GM23338 (cell line): ENCODE measurements at regions not wholly inside any gene's neighbourhood (a gene's known extent, or its start where the extent isn't known, plus 50 kb on each side); places are given as distances from the start of the nearest gene placed in this dataset.

ENCODE experiments used
- ATAC-seq: fragments of 200-7000 bp; cut with Tn5 transposase; 3 replicates; pipeline ENCODE4 v1.9.1; 2020
- DNase-seq: peaks from one replicate; pipeline ENCODE4 v3.0.0-alpha.2; 2015; ENCODE audit warnings: low spot score
- H2AFZ ChIP-seq: fragments of 200-600 bp; sonication (generic); 2 replicates; pipeline ENCODE4 v1.8.0; 2016; ENCODE audit warnings: antibody characterized with exemption, mild to moderate bottlenecking, moderate library complexity
- H3F3A ChIP-seq: fragments of 200-600 bp; sonication (generic); replicated peaks from 2 replicates; pipeline ENCODE4 v1.8.0; 2017; ENCODE audit warnings: antibody characterized with exemption, mixed run types, low read depth
- H3K27ac ChIP-seq: fragments of 200-600 bp; sonication (generic); 2 replicates; pipeline ENCODE4 v1.6.1; 2016; ENCODE audit warnings: low read depth
- H3K27me3 ChIP-seq: fragments of 200-600 bp; sonication (generic); 2 replicates; pipeline ENCODE4 v1.8.0; 2016; ENCODE audit warnings: mild to moderate bottlenecking, mixed run types, moderate library complexity; ENCODE audit not compliant: insufficient read depth
- H3K36me3 ChIP-seq: fragments of 200-600 bp; sonication (generic); 2 replicates; pipeline ENCODE4 v1.8.0; 2016; ENCODE audit warnings: mild to moderate bottlenecking; ENCODE audit not compliant: insufficient read depth
- H3K4me1 ChIP-seq: fragments of 200-600 bp; sonication (generic); 2 replicates; pipeline ENCODE4 v1.8.0; 2016; ENCODE audit warnings: mild to moderate bottlenecking, moderate library complexity; ENCODE audit not compliant: insufficient read depth
- H3K4me2 ChIP-seq: fragments of 200-600 bp; sonication (generic); 2 replicates; pipeline ENCODE4 v1.7.1; 2017; ENCODE audit warnings: mixed run types
- H3K4me3 ChIP-seq: fragments of 200-600 bp; sonication (generic); 2 replicates; pipeline ENCODE4 v1.6.1; 2016; ENCODE audit warnings: mixed run types
- H3K79me2 ChIP-seq: fragments of 200-600 bp; sonication (generic); replicated peaks from 2 replicates; pipeline ENCODE4 v1.8.0; 2017; ENCODE audit warnings: mild to moderate bottlenecking; ENCODE audit not compliant: insufficient read depth
- H3K9me2 ChIP-seq: fragments of 200-600 bp; sonication (generic); 2 replicates; pipeline ENCODE4 v1.8.0; 2017; ENCODE audit not compliant: insufficient read depth
- H4K20me1 ChIP-seq: fragments of 200-600 bp; sonication (generic); replicated peaks from 2 replicates; pipeline ENCODE4 v1.8.0; 2017; ENCODE audit warnings: mild to moderate bottlenecking; ENCODE audit not compliant: insufficient read depth
- H3K27ac Mint-ChIP-seq: 2 replicates; pipeline ENCODE4 v1.8.0; 2020; ENCODE audit warnings: inconsistent platforms, mild to moderate bottlenecking, moderate library complexity, mixed read lengths
- H3K27me3 Mint-ChIP-seq: 3 replicates; pipeline ENCODE4 v1.8.0; 2022; ENCODE audit warnings: low read depth, mild to moderate bottlenecking, moderate library complexity, mixed read lengths, inconsistent platforms; ENCODE audit not compliant: insufficient read depth, poor library complexity
- H3K36me3 Mint-ChIP-seq: 3 replicates; pipeline ENCODE4 v1.8.0; 2021; ENCODE audit warnings: low read depth, mild to moderate bottlenecking, inconsistent platforms, moderate library complexity, mixed read lengths
- H3K4me1 Mint-ChIP-seq: 3 replicates; pipeline ENCODE4 v1.8.0; 2020; ENCODE audit warnings: mild to moderate bottlenecking, inconsistent platforms, mixed read lengths
- H3K4me3 Mint-ChIP-seq: 3 replicates; pipeline ENCODE4 v1.8.0; 2021; ENCODE audit warnings: moderate library complexity, mild to moderate bottlenecking, inconsistent platforms, mixed read lengths
- H3K9me3 Mint-ChIP-seq: 3 replicates; pipeline ENCODE4 v1.8.0; 2020; ENCODE audit warnings: moderate library complexity, mild to moderate bottlenecking, inconsistent platforms, mixed read lengths
- CREB1 ChIP-seq: fragments of 250-450 bp; sonication (Bioruptor Pico); IDR thresholded peaks from 2 replicates; pipeline ENCODE4 v1.5.0; 2020; ENCODE audit warnings: low read depth, mild to moderate bottlenecking, moderate library complexity
- EZH2 ChIP-seq: fragments of 200-600 bp; sonication (generic); IDR thresholded peaks from one replicate; pipeline ENCODE4 v1.8.0; 2017; ENCODE audit warnings: antibody characterized with exemption, mild to moderate bottlenecking, low read depth; ENCODE audit not compliant: unreplicated experiment
- EZH2phosphoT487 ChIP-seq: fragments of 200-600 bp; sonication (generic); IDR thresholded peaks from one replicate; pipeline ENCODE4 v1.8.1; 2018; ENCODE audit warnings: antibody characterized with exemption; ENCODE audit not compliant: unreplicated experiment
- NANOG ChIP-seq: IDR thresholded peaks from 2 replicates; pipeline ENCODE4 v1.6.1; 2016; ENCODE audit warnings: antibody characterized with exemption, borderline replicate concordance
- POLR2AphosphoS5 ChIP-seq: IDR thresholded peaks from 2 replicates; pipeline ENCODE4 v1.6.1; 2016; ENCODE audit warnings: antibody characterized with exemption, low read depth
- STAT1 ChIP-seq: IDR thresholded peaks from one replicate; pipeline ENCODE4 v1.6.1; 2016; ENCODE audit warnings: antibody characterized with exemption; ENCODE audit not compliant: unreplicated experiment
- TF ChIP-seq, protein P1 (sequence below): IDR thresholded peaks from 2 replicates; pipeline ENCODE4 v1.6.1; 2016; ENCODE audit warnings: antibody characterized with exemption
- TF ChIP-seq, protein P2 (sequence below): IDR thresholded peaks from one replicate; pipeline ENCODE4 v1.6.1; 2018; ENCODE audit warnings: antibody characterized with exemption; ENCODE audit not compliant: unreplicated experiment
- TF ChIP-seq, protein P3 (sequence below), 2 experiments: fragments of 200-600 bp in 1 of 2; sonication (generic) in 1 of 2; conservative IDR thresholded peaks; 2 replicates each; pipeline versions ENCODE4 v1.5.1 to v1.6.1; 2016 to 2017; ENCODE audit warnings: antibody characterized with exemption in 2 of 2, low read depth in 2 of 2, mild to moderate bottlenecking in 2 of 2, moderate library complexity in 1 of 2

DNA sequence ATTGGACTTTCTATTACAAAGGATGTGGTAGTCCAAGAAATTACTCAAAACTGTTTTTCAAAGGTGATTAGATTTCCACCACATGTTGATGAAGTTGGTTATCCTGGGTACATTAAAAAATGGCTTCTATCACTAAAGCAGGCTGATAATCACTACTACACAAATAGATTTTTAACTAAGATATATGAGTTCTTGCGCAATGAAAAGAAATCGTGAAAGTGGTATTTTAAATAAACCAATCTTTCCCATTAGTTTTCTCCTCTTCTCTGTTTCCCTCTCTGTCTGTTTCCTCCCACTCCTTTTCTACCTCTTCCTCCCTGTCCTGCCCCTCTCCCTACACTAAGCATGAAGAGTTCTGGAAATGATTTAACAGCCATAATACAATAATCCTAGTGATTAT, 487.9 kb upstream of the CITED2 start (continued):
- no peak for TF ChIP-seq EZH2
- TF ChIP-seq, protein P1, sequence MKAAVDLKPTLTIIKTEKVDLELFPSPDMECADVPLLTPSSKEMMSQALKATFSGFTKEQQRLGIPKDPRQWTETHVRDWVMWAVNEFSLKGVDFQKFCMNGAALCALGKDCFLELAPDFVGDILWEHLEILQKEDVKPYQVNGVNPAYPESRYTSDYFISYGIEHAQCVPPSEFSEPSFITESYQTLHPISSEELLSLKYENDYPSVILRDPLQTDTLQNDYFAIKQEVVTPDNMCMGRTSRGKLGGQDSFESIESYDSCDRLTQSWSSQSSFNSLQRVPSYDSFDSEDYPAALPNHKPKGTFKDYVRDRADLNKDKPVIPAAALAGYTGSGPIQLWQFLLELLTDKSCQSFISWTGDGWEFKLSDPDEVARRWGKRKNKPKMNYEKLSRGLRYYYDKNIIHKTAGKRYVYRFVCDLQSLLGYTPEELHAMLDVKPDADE = no peak
- TF ChIP-seq, protein P2, sequence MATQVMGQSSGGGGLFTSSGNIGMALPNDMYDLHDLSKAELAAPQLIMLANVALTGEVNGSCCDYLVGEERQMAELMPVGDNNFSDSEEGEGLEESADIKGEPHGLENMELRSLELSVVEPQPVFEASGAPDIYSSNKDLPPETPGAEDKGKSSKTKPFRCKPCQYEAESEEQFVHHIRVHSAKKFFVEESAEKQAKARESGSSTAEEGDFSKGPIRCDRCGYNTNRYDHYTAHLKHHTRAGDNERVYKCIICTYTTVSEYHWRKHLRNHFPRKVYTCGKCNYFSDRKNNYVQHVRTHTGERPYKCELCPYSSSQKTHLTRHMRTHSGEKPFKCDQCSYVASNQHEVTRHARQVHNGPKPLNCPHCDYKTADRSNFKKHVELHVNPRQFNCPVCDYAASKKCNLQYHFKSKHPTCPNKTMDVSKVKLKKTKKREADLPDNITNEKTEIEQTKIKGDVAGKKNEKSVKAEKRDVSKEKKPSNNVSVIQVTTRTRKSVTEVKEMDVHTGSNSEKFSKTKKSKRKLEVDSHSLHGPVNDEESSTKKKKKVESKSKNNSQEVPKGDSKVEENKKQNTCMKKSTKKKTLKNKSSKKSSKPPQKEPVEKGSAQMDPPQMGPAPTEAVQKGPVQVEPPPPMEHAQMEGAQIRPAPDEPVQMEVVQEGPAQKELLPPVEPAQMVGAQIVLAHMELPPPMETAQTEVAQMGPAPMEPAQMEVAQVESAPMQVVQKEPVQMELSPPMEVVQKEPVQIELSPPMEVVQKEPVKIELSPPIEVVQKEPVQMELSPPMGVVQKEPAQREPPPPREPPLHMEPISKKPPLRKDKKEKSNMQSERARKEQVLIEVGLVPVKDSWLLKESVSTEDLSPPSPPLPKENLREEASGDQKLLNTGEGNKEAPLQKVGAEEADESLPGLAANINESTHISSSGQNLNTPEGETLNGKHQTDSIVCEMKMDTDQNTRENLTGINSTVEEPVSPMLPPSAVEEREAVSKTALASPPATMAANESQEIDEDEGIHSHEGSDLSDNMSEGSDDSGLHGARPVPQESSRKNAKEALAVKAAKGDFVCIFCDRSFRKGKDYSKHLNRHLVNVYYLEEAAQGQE = no peak
- no peak for TF ChIP-seq POLR2AphosphoS5
- TF ChIP-seq, protein P3, sequence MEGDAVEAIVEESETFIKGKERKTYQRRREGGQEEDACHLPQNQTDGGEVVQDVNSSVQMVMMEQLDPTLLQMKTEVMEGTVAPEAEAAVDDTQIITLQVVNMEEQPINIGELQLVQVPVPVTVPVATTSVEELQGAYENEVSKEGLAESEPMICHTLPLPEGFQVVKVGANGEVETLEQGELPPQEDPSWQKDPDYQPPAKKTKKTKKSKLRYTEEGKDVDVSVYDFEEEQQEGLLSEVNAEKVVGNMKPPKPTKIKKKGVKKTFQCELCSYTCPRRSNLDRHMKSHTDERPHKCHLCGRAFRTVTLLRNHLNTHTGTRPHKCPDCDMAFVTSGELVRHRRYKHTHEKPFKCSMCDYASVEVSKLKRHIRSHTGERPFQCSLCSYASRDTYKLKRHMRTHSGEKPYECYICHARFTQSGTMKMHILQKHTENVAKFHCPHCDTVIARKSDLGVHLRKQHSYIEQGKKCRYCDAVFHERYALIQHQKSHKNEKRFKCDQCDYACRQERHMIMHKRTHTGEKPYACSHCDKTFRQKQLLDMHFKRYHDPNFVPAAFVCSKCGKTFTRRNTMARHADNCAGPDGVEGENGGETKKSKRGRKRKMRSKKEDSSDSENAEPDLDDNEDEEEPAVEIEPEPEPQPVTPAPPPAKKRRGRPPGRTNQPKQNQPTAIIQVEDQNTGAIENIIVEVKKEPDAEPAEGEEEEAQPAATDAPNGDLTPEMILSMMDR (conservative IDR thresholded peaks at IDR 0.05; ENCODE audit: low read depth in 2 of 2) = no peak

DNA sequence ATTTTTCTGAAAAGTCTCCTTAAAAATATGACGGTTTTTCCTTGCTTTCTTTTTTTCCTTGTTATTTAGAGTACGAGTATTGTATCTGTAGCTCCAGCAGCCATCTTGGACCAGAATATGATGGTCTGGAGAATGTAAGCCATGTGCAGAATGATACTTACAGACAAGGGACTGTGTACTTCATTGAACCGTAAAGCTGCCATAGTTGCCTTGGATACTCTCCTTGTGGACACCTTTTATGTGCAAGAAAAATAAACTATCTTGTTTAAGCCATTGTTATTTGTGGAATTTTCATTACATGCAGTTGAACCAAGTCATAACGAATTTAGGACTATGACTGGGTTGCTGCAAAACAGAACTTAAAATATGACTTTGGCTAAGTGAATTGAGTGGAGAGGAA, 485.8 kb upstream of the CITED2 start:
- no peak overlapping the region for H3K4me3 ChIP-seq
- Mint-ChIP-seq H3K27ac (no peak overlapping the region), H3K9me3 (no peaks in the 10 kb centered on the region), H3K4me3 (no peak overlapping the region), H3K4me1 (peaks cover 11% of the 10 kb centered on the region; the same call in 2 of the 3 replicates), H3K27me3 (no peaks in the 10 kb centered on the region), H3K36me3 (no peaks in the 10 kb centered on the region)
- no peak overlapping the region for H3K4me2 ChIP-seq
- no peak overlapping the region for H2AFZ ChIP-seq
- no peaks in the 10 kb centered on the region for H3K79me2 ChIP-seq
- H3K27ac ChIP-seq = no peak overlapping the region
- no peak for DNase-seq
- H4K20me1 ChIP-seq = no peaks in the 10 kb centered on the region
- no peaks in the 10 kb centered on the region for H3F3A ChIP-seq
- TF ChIP-seq EZH2phosphoT487 (no peak), CREB1 (CRISPR knock-in tag) (no peak), POLR2AphosphoS5 (no peak), STAT1 (no peak), EZH2 (no peak), NANOG (no peak)
- TF ChIP-seq, protein P1 = no peak
- TF ChIP-seq, protein P3 (conservative IDR thresholded peaks at IDR 0.05; ENCODE audit: low read depth in 2 of 2) = no peak
- peaks cover 12% of the 10 kb centered on the region; the same call in 1 of the 2 replicates for H3K9me2 ChIP-seq
- no peaks in the 10 kb centered on the region for H3K36me3 ChIP-seq
- ATAC-seq = no peak
- no peaks in the 10 kb centered on the region for H3K27me3 ChIP-seq
- H3K4me1 ChIP-seq = no peaks in the 10 kb centered on the region
